Trophoblast cell (in vitro differentiated cells and primary cell): ENCODE measurements at regions not wholly inside any gene's neighbourhood (a gene's known extent, or its start where the extent isn't known, plus 50 kb on each side); places are given as distances from the start of the nearest gene placed in this dataset.
A peak's percentile ranks its signal among the peaks of the same experiment; 100 is the strongest.

Source experiments
- DNase-seq, 2 donors: peaks; one replicate each; pipeline ENCODE4 v3.0.0-alpha.2; 2016
- H2AFZ ChIP-seq: 2 replicates; pipeline ENCODE4 v1.6.1; 2013; ENCODE audit warnings: low read length, moderate library complexity, mild to moderate bottlenecking; ENCODE audit not compliant: insufficient read depth, poor library complexity
- H2AK5ac ChIP-seq: 2 replicates; pipeline ENCODE4 v1.6.1; 2013; ENCODE audit warnings: mild to moderate bottlenecking, low read length
- H2BK120ac ChIP-seq: 2 replicates; pipeline ENCODE4 v1.6.1; 2013; ENCODE audit warnings: low read length, mild to moderate bottlenecking, moderate library complexity; ENCODE audit not compliant: insufficient read depth, poor library complexity
- H2BK12ac ChIP-seq: 2 replicates; pipeline ENCODE4 v1.6.1; 2013; ENCODE audit warnings: mild to moderate bottlenecking, low read length, moderate library complexity
- H2BK5ac ChIP-seq: 2 replicates; pipeline ENCODE4 v1.6.1; 2013; ENCODE audit warnings: low read length, low read depth, moderate library complexity, mild to moderate bottlenecking; ENCODE audit not compliant: poor library complexity
- H3K14ac ChIP-seq: 2 replicates; pipeline ENCODE4 v1.6.1; 2013; ENCODE audit warnings: mild to moderate bottlenecking, low read length
- H3K18ac ChIP-seq: 2 replicates; pipeline ENCODE4 v1.6.1; 2013; ENCODE audit warnings: mild to moderate bottlenecking, low read length
- H3K23ac ChIP-seq: 2 replicates; pipeline ENCODE4 v1.6.1; 2013; ENCODE audit warnings: low read length
- H3K27ac ChIP-seq: 2 replicates; pipeline ENCODE4 v1.5.1; 2013; ENCODE audit warnings: low read depth, mild to moderate bottlenecking, inconsistent platforms, low read length, moderate library complexity
- H3K27me3 ChIP-seq: 2 replicates; pipeline ENCODE4 v1.6.1; 2013; ENCODE audit warnings: inconsistent platforms, mild to moderate bottlenecking, low read length, moderate library complexity; ENCODE audit not compliant: insufficient read depth
- H3K36me3 ChIP-seq, 2 experiments: 1 replicate in 1 of 2; 2 replicates in 1 of 2; pipeline ENCODE4 v1.6.1; 2013; ENCODE audit warnings: low read length in 2 of 2, mild to moderate bottlenecking in 2 of 2, moderate library complexity in 1 of 2; ENCODE audit not compliant: insufficient read depth in 2 of 2, control insufficient read depth in 1 of 2
- H3K4ac ChIP-seq: 2 replicates; pipeline ENCODE4 v1.6.1; 2013; ENCODE audit warnings: low read depth, mild to moderate bottlenecking, low read length, moderate library complexity
- H3K4me1 ChIP-seq, 2 experiments: 1 replicate in 1 of 2; 2 replicates in 1 of 2; pipeline ENCODE4 v1.6.1; 2013; ENCODE audit warnings: low read length in 2 of 2, mild to moderate bottlenecking in 2 of 2, moderate library complexity in 1 of 2; ENCODE audit not compliant: insufficient read depth in 2 of 2, control insufficient read depth in 1 of 2
- H3K4me2 ChIP-seq: 2 replicates; pipeline ENCODE4 v1.6.1; 2013; ENCODE audit warnings: inconsistent platforms, mild to moderate bottlenecking, low read length, moderate library complexity
- H3K4me3 ChIP-seq: 2 replicates; pipeline ENCODE4 v1.5.1; 2013; ENCODE audit warnings: mild to moderate bottlenecking, low read depth, low read length, inconsistent platforms
- H3K79me1 ChIP-seq: one replicate; pipeline ENCODE4 v1.6.1; 2013; ENCODE audit warnings: low read length
- H3K79me2 ChIP-seq: 2 replicates; pipeline ENCODE4 v1.6.1; 2013; ENCODE audit warnings: low read length, mild to moderate bottlenecking; ENCODE audit not compliant: control insufficient read depth, insufficient read depth, poor library complexity
- H3K9ac ChIP-seq: 2 replicates; pipeline ENCODE4 v1.6.1; 2013; ENCODE audit warnings: mild to moderate bottlenecking, low read length
- H3K9me3 ChIP-seq: 2 replicates; pipeline ENCODE4 v1.6.1; 2013; ENCODE audit warnings: low read depth, mild to moderate bottlenecking, control low read depth, inconsistent platforms, low read length; ENCODE audit not compliant: insufficient read depth
- H4K12ac ChIP-seq: 2 replicates; pipeline ENCODE4 v1.6.1; 2013; ENCODE audit warnings: low read depth, mild to moderate bottlenecking, low read length, moderate library complexity
- H4K8ac ChIP-seq: 2 replicates; pipeline ENCODE4 v1.6.1; 2013; ENCODE audit warnings: low read depth, mild to moderate bottlenecking, low read length, moderate library complexity
- H4K91ac ChIP-seq: one replicate; pipeline ENCODE4 v1.6.1; 2013; ENCODE audit warnings: low read depth, mild to moderate bottlenecking, low read length, moderate library complexity
- WGBS: extraction: QIAGEN DNeasy Blood & Tissue Kit; methylation state at CpG from one replicate; pipeline ENCODE4 v1.1.7; 2013; ENCODE audit warnings: missing lambda C conversion rate; ENCODE audit not compliant: insufficient read length, insufficient coverage; ENCODE audit errors: extremely low coverage; 5-methylcytosine and 5-hydroxymethylcytosine counted together

- WGBS: no CpG with 5 or more reads among the region's 2 CpGs
- Histone ChIP-seq H3K4me1 (peaks cover 0 to 3% of the 10 kb centered on the region in 2 experiments), H3K4me3 (no peak overlapping the region), H3K79me1 (no peaks in the 10 kb centered on the region), H2BK120ac (no peak overlapping the region), H3K9me3 (peaks cover 8% of the 10 kb centered on the region), H3K23ac (no peak overlapping the region), H3K9ac (no peak overlapping the region), H3K14ac (no peak overlapping the region), H4K8ac (no peak overlapping the region), H2BK12ac (no peak overlapping the region), H2BK5ac (no peak overlapping the region), H3K4ac (no peak overlapping the region), H3K18ac (no peak overlapping the region), H3K27me3 (no peaks in the 10 kb centered on the region), H3K27ac (no peak overlapping the region), H3K36me3 (no peaks in the 10 kb centered on the region), H4K12ac (no peak overlapping the region), H4K91ac (no peak overlapping the region), H2AK5ac (no peak overlapping the region), H3K79me2 (no peaks in the 10 kb centered on the region), H2AFZ (no peak overlapping the region), H3K4me2 (no peak overlapping the region)
- no peak for DNase-seq
Measured at GRCh38 chr14:54282849-54283248, 114.0 kb upstream of the CDKN3 start.

GRCh38 chr14:54285030-54285429 is 111.8 kb upstream of the CDKN3 start:
- no peak overlapping the region for H3K9ac ChIP-seq
- WGBS: no CpG with 5 or more reads among the region's 6 CpGs
- H2AFZ ChIP-seq: no peak overlapping the region
- H3K18ac ChIP-seq: no peak overlapping the region
- no peaks in the 10 kb centered on the region for H3K27me3 ChIP-seq
- H3K4me2 ChIP-seq: no peak overlapping the region
- no peaks in the 10 kb centered on the region for H3K79me2 ChIP-seq
- H4K12ac ChIP-seq: no peak overlapping the region
- peaks cover 0 to 3% of the 10 kb centered on the region in 2 experiments for H3K4me1 ChIP-seq
- H3K4me3 ChIP-seq: no peak overlapping the region
- no peak overlapping the region for H2AK5ac ChIP-seq
- no peak overlapping the region for H2BK12ac ChIP-seq
- H2BK120ac ChIP-seq: no peak overlapping the region
- H3K9me3 ChIP-seq: peaks cover 8% of the 10 kb centered on the region
- no peak overlapping the region for H4K8ac ChIP-seq
- no peak overlapping the region for H4K91ac ChIP-seq
- no peaks in the 10 kb centered on the region for H3K79me1 ChIP-seq
- no peaks in the 10 kb centered on the region for H3K36me3 ChIP-seq
- no peak for DNase-seq
- H3K4ac ChIP-seq: no peak overlapping the region
- H3K27ac ChIP-seq: no peak overlapping the region
- no peak overlapping the region for H2BK5ac ChIP-seq
- no peak overlapping the region for H3K23ac ChIP-seq
- H3K14ac ChIP-seq: no peak overlapping the region

- no peak overlapping the region for H2AFZ ChIP-seq
- no peak overlapping the region for H4K8ac ChIP-seq
- H3K27me3 ChIP-seq: peaks cover 3% of the 10 kb centered on the region
- no peak overlapping the region for H4K91ac ChIP-seq
- peaks cover 2% of the 10 kb centered on the region for H3K9me3 ChIP-seq
- no peaks in the 10 kb centered on the region for H3K79me1 ChIP-seq
- H2AK5ac ChIP-seq: no peak overlapping the region
- no peak overlapping the region for H3K23ac ChIP-seq
- no peak for DNase-seq
- H3K9ac ChIP-seq: no peak overlapping the region
- peak overlapping the region; percentile 7 for H3K4me2 ChIP-seq
- H3K4ac ChIP-seq: no peak overlapping the region
- WGBS: no CpG with 5 or more reads among the region's 11 CpGs
- H3K18ac ChIP-seq: no peak overlapping the region
- no peak overlapping the region for H3K4me3 ChIP-seq
- no peak overlapping the region for H3K14ac ChIP-seq
- H2BK5ac ChIP-seq: no peak overlapping the region
- H4K12ac ChIP-seq: no peak overlapping the region
- H3K27ac ChIP-seq: no peak overlapping the region
- H3K36me3 ChIP-seq: no peaks in the 10 kb centered on the region
- H3K79me2 ChIP-seq: no peaks in the 10 kb centered on the region
- H3K4me1 ChIP-seq: peaks cover 6 to 8% of the 10 kb centered on the region in 2 experiments
- no peak overlapping the region for H2BK120ac ChIP-seq
- no peak overlapping the region for H2BK12ac ChIP-seq
Measured at GRCh38 chr14:54291491-54292191, 105.2 kb upstream of the CDKN3 start.

- Histone ChIP-seq H2BK120ac (no peak overlapping the region), H3K4me2 (no peak overlapping the region), H3K9me3 (peaks cover 2% of the 10 kb centered on the region), H4K12ac (no peak overlapping the region), H4K91ac (no peak overlapping the region), H3K79me2 (no peaks in the 10 kb centered on the region), H3K23ac (no peak overlapping the region), H3K18ac (no peak overlapping the region), H3K4me1 (peaks cover 6 to 8% of the 10 kb centered on the region in 2 experiments), H4K8ac (no peak overlapping the region), H3K36me3 (no peaks in the 10 kb centered on the region), H2BK5ac (no peak overlapping the region), H2AK5ac (no peak overlapping the region), H3K27me3 (peaks cover 3% of the 10 kb centered on the region), H2AFZ (no peak overlapping the region), H3K79me1 (no peaks in the 10 kb centered on the region), H3K9ac (no peak overlapping the region), H3K4me3 (no peak overlapping the region), H3K14ac (no peak overlapping the region), H2BK12ac (no peak overlapping the region), H3K4ac (no peak overlapping the region), H3K27ac (no peak overlapping the region)
- no CpG with 5 or more reads among the region's 3 CpGs for WGBS
- no peak for DNase-seq
Measured at GRCh38 chr14:54294802-54295201, 102.0 kb upstream of the CDKN3 start.
